ENCODE measurements at regions not wholly inside any gene's neighbourhood (a gene's known extent, or its start where the extent isn't known, plus 50 kb on each side); places are given as distances from the start of the nearest gene placed in this dataset.
"Not testable (repeated sequence)": the region's sequence is repeated elsewhere in the genome, so short reads cannot be mapped to it uniquely, and the experiment has no call there.

DNA sequence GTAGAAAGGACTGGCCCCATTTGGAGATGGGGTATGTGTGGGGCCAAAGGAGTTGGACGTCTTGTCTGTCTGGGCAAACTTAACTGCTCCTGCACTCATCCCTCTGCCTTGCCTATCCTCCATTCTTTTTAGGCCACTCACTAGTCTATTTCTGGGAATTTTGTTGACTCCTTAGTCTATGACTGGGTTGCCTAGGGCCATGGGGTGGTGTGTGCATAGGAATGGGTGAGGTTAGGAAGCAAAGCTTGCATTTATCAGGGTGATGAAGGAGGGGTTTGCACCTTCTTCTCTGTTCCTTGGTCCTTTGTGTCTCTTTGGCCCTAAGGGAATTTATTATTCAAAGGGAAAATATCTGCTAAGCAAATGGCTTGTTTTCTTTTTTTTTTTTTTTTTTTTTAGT, 80.9 kb upstream of the OR9Q1 start:
- no peak for TF ChIP-seq PPARA (CRISPR knock-in tag; IDR thresholded peaks at IDR 0.05; ENCODE audit: borderline replicate concordance)
- no peak for TF ChIP-seq ZFP3 (CRISPR knock-in tag; IDR thresholded peaks at IDR 0.05)
- no peak for TF ChIP-seq TCF4 (CRISPR knock-in tag; IDR thresholded peaks at IDR 0.05; ENCODE audit: borderline replicate concordance)
- no peak for TF ChIP-seq ZNF70 (CRISPR knock-in tag; IDR thresholded peaks at IDR 0.05)
- no peak for TF ChIP-seq ISL1 (CRISPR knock-in tag; IDR thresholded peaks at IDR 0.05)
- TF ChIP-seq CSDC2 (CRISPR knock-in tag; IDR thresholded peaks at IDR 0.05), result no peak
- no peak for TF ChIP-seq OSR1 (CRISPR knock-in tag; IDR thresholded peaks at IDR 0.05)
- no peak for TF ChIP-seq GLIS3 (CRISPR knock-in tag; IDR thresholded peaks at IDR 0.05)
- no peak for TF ChIP-seq ZC3H10 (CRISPR knock-in tag; IDR thresholded peaks at IDR 0.05)
- ATAC-seq, result no peak

DNA sequence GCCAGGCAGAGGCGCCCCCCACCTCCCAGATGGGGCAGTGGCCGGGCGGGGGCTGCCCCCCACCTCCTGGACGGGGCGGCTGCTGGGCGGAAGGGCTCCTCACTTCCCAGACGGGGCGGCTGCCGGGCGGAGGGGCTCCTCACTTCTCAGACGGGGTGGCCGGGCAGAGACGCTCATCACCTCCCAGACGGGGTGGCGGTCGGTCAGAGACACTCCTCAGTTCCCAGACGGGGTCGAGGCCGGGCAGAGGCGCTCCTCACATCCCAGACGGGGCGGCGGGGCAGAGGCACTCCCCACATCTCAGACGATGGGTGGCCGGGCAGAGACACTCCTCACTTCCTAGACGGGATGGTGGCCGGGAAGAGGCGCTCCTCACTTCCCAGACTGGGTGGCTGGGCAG, 79.9 kb upstream of the OR9Q1 start:
- not testable (repeated sequence) for ATAC-seq

DNA sequence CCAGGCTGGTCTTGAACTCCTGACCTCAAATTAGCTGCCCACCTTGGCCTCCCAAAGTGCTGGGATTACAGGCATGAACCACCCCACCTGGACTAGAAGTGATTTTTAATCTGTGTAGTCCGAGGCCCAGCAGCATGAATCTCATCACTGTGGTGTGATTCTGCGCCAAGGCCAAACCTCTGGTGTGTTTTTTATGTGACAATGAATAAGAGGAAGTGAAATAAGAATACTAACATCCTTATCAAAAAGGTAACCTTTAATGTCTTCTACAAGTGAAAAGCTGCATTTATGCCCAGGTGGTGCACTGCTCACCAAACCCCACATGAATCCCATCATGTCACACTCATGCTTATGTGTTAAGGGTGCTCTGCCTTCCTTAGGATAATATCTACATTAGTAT, 77.1 kb upstream of the OR9Q1 start:
- no peak for ATAC-seq
- no peak for TF ChIP-seq ZNF8 (CRISPR knock-in tag; IDR thresholded peaks at IDR 0.05)
- no peak for TF ChIP-seq TCF4 (CRISPR knock-in tag; IDR thresholded peaks at IDR 0.05; ENCODE audit: borderline replicate concordance)
- TF ChIP-seq TOX (CRISPR knock-in tag; IDR thresholded peaks at IDR 0.05; ENCODE audit: borderline replicate concordance), result no peak
- no peak for TF ChIP-seq CSDC2 (CRISPR knock-in tag; IDR thresholded peaks at IDR 0.05)
- TF ChIP-seq, protein P1, sequence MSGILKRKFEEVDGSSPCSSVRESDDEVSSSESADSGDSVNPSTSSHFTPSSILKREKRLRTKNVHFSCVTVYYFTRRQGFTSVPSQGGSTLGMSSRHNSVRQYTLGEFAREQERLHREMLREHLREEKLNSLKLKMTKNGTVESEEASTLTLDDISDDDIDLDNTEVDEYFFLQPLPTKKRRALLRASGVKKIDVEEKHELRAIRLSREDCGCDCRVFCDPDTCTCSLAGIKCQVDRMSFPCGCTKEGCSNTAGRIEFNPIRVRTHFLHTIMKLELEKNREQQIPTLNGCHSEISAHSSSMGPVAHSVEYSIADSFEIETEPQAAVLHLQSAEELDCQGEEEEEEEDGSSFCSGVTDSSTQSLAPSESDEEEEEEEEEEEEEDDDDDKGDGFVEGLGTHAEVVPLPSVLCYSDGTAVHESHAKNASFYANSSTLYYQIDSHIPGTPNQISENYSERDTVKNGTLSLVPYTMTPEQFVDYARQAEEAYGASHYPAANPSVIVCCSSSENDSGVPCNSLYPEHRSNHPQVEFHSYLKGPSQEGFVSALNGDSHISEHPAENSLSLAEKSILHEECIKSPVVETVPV (CRISPR knock-in tag; IDR thresholded peaks at IDR 0.05), result no peak
- TF ChIP-seq SNAI2 (CRISPR knock-in tag; IDR thresholded peaks at IDR 0.05), result no peak
- no peak for TF ChIP-seq ISL1 (CRISPR knock-in tag; IDR thresholded peaks at IDR 0.05)
- TF ChIP-seq ZFP30 (CRISPR knock-in tag; IDR thresholded peaks at IDR 0.05), result no peak
- TF ChIP-seq, protein P2, sequence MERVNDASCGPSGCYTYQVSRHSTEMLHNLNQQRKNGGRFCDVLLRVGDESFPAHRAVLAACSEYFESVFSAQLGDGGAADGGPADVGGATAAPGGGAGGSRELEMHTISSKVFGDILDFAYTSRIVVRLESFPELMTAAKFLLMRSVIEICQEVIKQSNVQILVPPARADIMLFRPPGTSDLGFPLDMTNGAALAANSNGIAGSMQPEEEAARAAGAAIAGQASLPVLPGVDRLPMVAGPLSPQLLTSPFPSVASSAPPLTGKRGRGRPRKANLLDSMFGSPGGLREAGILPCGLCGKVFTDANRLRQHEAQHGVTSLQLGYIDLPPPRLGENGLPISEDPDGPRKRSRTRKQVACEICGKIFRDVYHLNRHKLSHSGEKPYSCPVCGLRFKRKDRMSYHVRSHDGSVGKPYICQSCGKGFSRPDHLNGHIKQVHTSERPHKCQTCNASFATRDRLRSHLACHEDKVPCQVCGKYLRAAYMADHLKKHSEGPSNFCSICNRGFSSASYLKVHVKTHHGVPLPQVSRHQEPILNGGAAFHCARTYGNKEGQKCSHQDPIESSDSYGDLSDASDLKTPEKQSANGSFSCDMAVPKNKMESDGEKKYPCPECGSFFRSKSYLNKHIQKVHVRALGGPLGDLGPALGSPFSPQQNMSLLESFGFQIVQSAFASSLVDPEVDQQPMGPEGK (CRISPR knock-in tag; IDR thresholded peaks at IDR 0.05; ENCODE audit: borderline replicate concordance), result no peak
- TF ChIP-seq ZFP3 (CRISPR knock-in tag; IDR thresholded peaks at IDR 0.05), result no peak
- TF ChIP-seq ARNTL (CRISPR knock-in tag; IDR thresholded peaks at IDR 0.05; ENCODE audit: borderline replicate concordance, low read depth), result no peak
- TF ChIP-seq, protein P3, sequence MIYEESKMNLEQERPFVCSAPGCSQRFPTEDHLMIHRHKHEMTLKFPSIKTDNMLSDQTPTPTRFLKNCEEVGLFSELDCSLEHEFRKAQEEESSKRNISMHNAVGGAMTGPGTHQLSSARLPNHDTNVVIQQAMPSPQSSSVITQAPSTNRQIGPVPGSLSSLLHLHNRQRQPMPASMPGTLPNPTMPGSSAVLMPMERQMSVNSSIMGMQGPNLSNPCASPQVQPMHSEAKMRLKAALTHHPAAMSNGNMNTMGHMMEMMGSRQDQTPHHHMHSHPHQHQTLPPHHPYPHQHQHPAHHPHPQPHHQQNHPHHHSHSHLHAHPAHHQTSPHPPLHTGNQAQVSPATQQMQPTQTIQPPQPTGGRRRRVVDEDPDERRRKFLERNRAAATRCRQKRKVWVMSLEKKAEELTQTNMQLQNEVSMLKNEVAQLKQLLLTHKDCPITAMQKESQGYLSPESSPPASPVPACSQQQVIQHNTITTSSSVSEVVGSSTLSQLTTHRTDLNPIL (CRISPR knock-in tag; IDR thresholded peaks at IDR 0.05; ENCODE audit: low read depth), result no peak
- TF ChIP-seq, protein P4, sequence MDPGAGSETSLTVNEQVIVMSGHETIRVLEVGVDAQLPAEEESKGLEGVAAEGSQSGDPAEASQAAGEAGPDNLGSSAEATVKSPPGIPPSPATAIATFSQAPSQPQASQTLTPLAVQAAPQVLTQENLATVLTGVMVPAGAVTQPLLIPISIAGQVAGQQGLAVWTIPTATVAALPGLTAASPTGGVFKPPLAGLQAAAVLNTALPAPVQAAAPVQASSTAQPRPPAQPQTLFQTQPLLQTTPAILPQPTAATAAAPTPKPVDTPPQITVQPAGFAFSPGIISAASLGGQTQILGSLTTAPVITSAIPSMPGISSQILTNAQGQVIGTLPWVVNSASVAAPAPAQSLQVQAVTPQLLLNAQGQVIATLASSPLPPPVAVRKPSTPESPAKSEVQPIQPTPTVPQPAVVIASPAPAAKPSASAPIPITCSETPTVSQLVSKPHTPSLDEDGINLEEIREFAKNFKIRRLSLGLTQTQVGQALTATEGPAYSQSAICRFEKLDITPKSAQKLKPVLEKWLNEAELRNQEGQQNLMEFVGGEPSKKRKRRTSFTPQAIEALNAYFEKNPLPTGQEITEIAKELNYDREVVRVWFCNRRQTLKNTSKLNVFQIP (CRISPR knock-in tag; IDR thresholded peaks at IDR 0.05; ENCODE audit: borderline replicate concordance, low read depth), result no peak
- no peak for TF ChIP-seq ZC3H10 (CRISPR knock-in tag; IDR thresholded peaks at IDR 0.05)
- no peak for TF ChIP-seq RARB (CRISPR knock-in tag; IDR thresholded peaks at IDR 0.05)
- TF ChIP-seq, protein P5, sequence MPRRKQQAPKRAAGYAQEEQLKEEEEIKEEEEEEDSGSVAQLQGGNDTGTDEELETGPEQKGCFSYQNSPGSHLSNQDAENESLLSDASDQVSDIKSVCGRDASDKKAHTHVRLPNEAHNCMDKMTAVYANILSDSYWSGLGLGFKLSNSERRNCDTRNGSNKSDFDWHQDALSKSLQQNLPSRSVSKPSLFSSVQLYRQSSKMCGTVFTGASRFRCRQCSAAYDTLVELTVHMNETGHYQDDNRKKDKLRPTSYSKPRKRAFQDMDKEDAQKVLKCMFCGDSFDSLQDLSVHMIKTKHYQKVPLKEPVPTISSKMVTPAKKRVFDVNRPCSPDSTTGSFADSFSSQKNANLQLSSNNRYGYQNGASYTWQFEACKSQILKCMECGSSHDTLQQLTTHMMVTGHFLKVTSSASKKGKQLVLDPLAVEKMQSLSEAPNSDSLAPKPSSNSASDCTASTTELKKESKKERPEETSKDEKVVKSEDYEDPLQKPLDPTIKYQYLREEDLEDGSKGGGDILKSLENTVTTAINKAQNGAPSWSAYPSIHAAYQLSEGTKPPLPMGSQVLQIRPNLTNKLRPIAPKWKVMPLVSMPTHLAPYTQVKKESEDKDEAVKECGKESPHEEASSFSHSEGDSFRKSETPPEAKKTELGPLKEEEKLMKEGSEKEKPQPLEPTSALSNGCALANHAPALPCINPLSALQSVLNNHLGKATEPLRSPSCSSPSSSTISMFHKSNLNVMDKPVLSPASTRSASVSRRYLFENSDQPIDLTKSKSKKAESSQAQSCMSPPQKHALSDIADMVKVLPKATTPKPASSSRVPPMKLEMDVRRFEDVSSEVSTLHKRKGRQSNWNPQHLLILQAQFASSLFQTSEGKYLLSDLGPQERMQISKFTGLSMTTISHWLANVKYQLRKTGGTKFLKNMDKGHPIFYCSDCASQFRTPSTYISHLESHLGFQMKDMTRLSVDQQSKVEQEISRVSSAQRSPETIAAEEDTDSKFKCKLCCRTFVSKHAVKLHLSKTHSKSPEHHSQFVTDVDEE (CRISPR knock-in tag; IDR thresholded peaks at IDR 0.05), result no peak
- no peak for TF ChIP-seq OSR1 (CRISPR knock-in tag; IDR thresholded peaks at IDR 0.05)
- no peak for TF ChIP-seq PPARA (CRISPR knock-in tag; IDR thresholded peaks at IDR 0.05; ENCODE audit: borderline replicate concordance)
- TF ChIP-seq GLIS3 (CRISPR knock-in tag; IDR thresholded peaks at IDR 0.05), result no peak

DNA sequence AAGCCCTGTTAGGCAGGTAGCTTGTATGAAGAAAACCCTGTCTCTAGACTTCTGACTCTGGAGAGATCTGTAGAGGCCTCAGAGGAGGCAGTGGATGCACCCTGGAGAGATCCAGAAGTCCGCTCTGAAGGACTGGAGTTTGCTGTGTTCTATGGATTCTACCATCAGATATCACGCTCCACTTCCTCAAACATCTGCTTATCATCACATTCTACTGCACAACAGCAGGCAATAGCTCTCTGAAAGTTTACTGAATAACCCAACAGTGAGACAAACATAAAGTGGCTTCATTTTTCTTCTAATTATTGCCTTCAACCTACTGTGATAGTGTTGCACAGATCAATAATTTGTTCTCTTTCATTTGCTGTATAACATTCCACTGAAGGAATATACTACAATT, 59.0 kb upstream of the OR9Q1 start:
- TF ChIP-seq TOX (CRISPR knock-in tag; IDR thresholded peaks at IDR 0.05; ENCODE audit: borderline replicate concordance), result no peak
- no peak for TF ChIP-seq GLIS3 (CRISPR knock-in tag; IDR thresholded peaks at IDR 0.05)
- no peak for TF ChIP-seq ARNTL (CRISPR knock-in tag; IDR thresholded peaks at IDR 0.05; ENCODE audit: borderline replicate concordance, low read depth)
- no peak for TF ChIP-seq ZNF8 (CRISPR knock-in tag; IDR thresholded peaks at IDR 0.05)
- TF ChIP-seq, protein P1 (CRISPR knock-in tag; IDR thresholded peaks at IDR 0.05), result no peak
- TF ChIP-seq RARB (CRISPR knock-in tag; IDR thresholded peaks at IDR 0.05), result no peak
- no peak for TF ChIP-seq ISL1 (CRISPR knock-in tag; IDR thresholded peaks at IDR 0.05)
- TF ChIP-seq BACH2 (CRISPR knock-in tag; IDR thresholded peaks at IDR 0.05; ENCODE audit: borderline replicate concordance), result no peak
- no peak for TF ChIP-seq PPARA (CRISPR knock-in tag; IDR thresholded peaks at IDR 0.05; ENCODE audit: borderline replicate concordance)
- no peak for TF ChIP-seq SNAI2 (CRISPR knock-in tag; IDR thresholded peaks at IDR 0.05)
- no peak for TF ChIP-seq ZNF565 (CRISPR knock-in tag; conservative IDR thresholded peaks at IDR 0.05; ENCODE audit: low read depth)
- TF ChIP-seq ZFP30 (CRISPR knock-in tag; IDR thresholded peaks at IDR 0.05), result no peak
- no peak for TF ChIP-seq OSR1 (CRISPR knock-in tag; IDR thresholded peaks at IDR 0.05)
- TF ChIP-seq, protein P3 (CRISPR knock-in tag; IDR thresholded peaks at IDR 0.05; ENCODE audit: low read depth), result no peak
- no peak for ATAC-seq

Measured in SK-N-SH treated with all-trans-retinoic acid at 6 μM for 48 hours (cell line).